COR-L47 (cell line): ENCODE measurements at regions not wholly inside any gene's neighbourhood (a gene's known extent, or its start where the extent isn't known, plus 50 kb on each side); places are given as distances from the start of the nearest gene placed in this dataset.

Experiments used
- DNase-seq: peaks from one replicate; lab custom pipeline; 2025; lab: John Stamatoyannopoulos, UW

DNA sequence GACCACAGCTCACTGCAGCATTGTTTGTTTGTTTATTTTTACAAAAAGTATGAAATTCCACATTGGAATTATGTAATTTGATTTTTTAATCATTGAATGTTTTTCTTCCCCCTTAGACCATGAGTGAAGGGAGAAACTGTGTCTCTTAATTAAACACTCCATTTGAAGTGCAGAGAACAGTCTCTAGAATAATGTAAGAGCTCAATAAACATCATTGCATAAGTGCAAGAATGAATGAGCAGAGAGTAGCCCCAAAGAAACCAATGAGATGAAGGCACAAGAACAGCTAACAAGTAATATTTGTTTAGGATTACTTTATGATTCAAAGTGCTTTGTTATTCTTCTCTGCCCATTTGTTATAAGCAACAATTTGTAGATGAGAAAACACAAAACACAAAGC lies 921.3 kb upstream of the LCORL start:
- DNase-seq: no peak

DNA sequence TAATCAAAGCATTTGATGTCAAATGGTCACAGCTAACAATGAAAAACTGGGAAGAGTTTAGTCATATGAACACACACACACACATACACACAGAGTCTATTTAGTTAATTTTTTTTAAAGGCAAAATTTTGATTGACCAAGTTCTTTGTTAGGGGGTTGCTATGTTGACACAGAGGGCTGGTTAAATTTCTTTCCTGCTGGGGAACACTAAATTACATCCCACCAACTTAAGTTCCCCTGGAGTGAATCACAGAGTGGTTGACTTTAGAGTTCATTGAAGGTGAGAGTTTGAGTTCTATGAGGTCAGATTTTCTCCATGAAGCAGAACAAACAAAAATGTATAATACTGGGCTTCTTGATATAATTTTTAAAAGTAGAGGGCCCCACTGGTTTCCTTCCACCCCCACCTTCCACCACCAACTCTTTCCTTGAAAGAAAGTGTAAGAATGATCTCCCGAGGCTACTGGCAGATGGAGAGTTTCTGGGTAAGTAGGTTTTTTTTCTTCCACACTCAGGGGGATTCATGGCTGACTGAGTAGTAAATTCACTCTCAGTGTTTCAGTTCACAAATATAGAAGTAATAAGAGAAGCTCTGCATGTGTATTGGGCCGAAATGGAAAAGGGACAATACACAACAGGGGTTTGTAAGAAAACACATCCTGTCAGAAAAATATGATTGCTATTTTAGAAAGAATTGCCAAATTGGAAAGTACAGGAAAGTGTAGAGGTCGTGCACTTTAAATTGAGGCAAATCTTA lies 917.0 kb upstream of the LCORL start:
- DNase-seq: peak; percentile 24

DNA sequence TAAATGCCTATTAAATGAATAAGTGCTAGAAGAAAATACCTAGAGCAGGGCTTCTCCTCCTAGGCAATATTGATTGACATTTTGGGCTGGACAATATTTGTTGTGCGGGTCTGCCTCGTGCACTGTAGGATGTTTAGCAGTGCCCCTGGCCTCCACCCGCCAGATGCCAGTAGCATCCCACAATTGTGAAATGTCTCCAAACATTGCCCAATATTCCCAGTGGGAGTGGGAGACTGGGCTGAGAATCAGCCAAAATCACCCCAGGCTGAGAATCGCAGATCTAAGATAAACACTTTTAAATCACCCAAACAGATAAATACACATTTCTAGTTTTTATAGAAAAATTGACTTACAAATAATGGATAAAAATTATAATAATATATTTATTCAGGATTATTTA lies 916.2 kb upstream of the LCORL start:
- DNase-seq: no peak

DNA sequence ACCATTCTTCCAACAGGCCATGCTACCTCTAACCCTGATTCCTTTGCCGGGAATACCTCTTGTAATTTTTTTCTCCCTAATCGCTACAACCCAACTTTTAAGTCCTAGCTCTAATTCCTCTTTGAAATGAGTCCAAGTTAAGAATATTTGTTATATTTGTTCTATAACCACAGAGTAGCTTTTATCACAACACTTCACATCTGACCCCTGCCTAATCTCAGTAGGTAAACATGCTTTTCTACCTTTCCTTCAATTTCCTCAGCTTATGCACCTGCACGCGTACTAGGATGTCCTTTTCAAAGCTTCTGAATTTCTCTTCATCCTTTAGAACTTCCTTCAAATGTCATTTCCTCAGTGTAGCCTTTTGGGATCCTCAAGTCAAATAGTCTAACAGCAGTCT lies 915.5 kb upstream of the LCORL start:
- no peak for DNase-seq

DNA sequence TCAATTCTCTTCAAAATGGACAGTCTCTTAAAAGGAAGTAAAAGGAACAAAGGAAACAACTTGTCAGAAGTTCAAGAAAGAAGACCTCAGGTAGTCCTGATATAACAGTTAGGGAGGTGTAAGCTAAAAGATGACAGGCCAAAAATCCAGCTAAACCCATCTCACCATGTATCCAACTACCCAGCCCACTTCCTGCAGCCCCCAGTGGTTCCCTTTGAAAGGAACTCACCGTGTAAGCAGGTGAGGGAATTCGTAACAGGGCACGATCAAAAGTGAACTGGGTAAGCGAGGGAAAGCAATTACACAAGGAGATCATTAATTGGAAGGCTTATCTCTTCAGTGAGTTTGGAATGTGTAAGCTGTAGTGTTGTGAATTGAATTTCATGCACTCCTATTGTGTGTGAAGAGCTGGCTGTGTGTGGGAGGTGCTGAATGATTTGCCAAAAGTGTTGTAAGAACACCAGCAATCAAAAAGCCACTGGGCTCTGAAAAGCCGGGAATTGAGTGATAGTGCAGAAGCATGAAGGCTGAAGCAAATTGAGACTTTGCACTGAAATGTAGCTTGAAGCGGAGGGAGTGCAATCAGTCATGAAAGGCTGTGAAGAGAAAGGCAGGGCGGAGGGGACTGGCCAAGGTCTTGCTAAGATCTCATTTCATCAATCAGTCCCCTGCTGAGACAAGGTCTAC lies 914.2 kb upstream of the LCORL start:
- DNase-seq: no peak

DNA sequence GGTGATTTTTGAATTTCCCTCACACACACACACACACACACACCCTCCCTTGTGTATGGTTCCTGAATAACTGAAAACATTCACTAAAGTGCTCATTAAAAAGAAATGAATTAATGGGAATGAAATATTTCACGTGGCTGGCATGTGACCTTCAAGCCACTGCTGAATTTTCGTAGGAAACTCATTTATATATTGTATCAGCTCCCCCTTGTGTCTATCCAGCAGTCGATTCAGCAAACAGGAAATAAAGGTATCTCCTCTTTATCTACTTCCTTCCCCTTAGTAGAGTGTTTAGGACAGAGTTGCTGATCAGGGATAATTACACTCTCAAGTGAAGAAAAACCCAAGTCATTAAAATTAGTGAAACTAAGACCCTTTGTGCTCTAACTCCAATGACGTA lies 912.6 kb upstream of the LCORL start:
- DNase-seq: peak; percentile 51

DNA sequence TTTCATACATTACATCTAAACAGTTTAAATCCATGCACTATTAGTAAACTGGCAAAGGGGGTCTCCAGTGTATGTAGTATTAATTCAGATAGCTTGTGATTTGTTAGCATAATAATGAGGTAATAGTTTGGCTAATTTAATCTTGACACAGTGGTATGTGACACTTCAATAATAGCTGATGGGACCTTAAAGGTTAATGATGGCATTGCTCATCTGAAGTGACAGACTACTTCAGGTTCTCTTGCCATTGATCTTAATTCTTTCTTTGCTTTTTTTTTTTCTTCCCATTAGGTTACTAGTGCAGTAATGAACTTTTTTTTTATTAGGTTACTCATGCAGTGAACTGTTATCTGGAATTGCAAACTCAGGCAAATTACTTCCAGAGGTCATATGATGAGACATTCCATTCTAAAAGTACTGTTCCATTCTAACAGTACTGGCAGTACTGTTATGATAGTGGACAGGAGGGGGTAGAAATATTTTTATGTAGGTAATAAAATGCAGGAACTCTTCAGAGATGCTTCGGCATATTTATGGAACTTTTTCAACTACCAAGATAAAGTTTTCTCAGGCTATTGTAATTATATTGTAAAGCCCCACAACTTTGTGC lies 911.3 kb upstream of the LCORL start:
- no peak for DNase-seq

DNA sequence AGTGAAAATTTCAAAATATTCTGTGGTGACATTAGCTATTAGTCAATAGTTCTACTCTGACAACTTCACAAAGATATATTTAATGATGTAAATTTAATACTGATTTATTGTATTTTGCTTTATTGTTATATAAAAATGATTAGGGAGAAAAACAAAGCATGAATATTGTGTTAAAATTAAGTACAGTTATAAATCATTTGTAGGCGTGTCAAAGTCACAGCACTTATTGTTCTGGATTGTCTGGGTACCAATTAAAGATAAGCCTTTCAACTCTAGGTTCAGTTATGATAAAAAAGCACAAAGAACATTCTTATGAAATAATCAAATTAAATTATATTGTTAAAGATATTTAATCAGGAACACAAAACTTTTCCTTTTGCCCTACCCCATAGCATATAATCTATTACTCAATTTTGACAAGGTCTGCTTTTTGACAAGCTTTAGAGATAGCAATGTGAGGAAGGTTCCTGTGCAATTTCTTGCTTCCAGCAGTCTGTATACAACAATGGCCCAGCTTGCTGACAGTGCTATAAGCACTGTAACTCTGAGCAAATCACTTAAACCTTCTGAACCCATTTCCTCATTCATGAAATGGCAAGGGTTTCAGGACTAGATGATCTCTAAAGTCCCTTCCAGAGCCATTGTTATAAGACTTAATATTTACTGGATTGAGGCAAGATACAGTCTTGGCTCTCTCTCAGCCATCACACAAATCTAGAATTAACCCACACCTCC lies 910.3 kb upstream of the LCORL start:
- DNase-seq: no peak

DNA sequence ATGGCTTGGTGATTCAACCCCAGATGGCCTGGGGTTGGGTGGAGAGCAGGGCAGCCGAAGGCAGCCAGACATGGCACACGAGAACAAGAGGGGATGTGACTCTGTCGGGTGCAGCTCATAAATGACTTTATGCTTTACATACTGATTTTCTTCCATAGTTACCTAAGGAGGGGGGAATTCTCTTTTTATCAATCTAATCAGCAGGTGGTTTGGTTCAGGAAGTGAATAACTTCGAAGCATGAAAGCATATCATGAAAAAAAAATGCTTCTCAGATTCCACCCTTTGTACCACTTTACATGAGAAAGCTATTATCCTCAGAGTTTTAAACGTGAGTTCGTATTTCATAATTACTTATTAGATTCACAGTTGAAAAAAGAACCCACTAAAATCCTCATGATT lies 908.9 kb upstream of the LCORL start:
- DNase-seq: no peak

DNA sequence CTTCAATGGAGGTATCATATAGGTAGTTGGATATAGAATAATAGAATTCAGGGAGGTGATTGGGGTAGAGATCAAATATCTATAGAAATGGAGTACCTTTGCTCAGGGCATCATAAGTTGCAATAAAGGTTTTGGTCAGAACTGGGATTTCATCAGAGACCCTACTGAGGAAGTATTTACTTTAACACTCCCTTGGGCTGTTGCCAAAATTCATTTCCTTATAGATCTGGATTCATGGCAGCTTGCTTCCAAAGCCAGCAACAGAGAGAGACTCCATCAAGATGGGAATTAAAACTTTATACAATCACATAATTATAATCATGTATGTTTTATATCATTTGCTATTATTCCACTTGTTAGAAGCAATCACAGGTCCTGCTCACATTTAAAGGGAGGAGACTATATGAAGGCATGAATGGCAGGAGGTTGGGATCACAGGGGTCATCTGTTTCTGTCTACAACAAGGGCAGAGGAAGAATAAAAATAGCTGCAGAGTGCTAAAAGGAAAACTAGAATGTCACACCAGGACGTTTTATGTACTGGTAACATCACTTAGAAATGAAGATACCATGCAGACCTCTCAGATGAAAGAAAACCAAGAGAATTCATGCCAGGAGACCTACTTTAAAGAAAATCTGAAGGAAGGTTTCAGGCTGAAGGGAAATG lies 902.1 kb upstream of the LCORL start:
- peak; percentile 4 for DNase-seq

DNA sequence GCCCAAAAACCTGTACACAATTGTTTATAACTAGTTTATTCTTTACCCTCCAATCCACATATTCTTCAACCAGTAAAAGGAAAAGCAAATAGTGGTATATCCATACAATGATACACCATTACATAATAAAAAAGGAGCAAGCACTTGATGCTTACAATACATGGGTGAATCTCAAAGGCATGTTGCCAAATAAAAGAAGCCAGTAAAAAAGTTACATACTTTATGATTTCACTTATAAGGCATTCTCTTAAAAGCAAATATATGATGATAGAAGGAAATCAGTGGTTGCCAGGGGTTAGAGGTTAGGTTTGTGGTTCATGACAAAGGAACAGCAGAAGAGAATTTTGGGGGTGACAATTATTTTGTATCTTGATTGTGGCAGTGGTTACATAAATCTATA lies 896.1 kb upstream of the LCORL start:
- DNase-seq: no peak

DNA sequence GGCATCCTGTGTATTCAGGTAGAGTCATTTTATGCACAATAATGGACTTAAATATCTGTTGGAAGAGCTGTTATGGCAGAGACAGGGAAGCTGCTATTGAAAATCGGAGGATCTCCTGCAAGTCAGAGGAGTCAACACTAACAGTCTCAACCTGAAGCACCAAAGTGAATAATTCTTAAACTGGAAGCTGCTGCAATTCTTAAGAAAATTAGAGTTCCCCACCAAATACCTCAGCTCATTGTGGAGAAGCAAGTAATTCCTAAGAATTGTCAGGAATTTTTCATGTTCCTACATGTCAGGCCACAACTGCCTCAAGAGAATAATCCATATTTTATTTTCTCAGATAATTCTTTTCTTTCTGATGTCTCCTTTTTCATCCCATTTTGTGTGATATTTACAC lies 892.6 kb upstream of the LCORL start:
- DNase-seq: no peak

DNA sequence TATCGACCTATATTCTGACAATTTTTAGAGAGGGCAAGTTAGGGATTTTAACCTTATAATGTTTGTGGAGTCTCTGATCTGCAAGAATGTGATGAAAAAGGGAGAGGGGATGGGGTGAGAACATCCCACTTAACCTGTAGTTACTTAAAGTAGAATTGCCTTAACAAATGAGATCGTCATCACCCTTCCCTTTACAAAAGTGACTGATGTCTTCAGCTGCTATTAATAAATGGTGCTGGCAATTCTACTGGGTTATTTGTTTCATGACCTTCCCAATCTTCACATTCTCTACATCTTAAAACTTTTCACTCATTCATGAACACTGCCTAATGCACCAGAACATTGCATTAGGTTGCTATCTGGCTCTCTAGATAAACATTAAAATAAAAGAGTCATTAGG lies 873.4 kb upstream of the LCORL start:
- no peak for DNase-seq

DNA sequence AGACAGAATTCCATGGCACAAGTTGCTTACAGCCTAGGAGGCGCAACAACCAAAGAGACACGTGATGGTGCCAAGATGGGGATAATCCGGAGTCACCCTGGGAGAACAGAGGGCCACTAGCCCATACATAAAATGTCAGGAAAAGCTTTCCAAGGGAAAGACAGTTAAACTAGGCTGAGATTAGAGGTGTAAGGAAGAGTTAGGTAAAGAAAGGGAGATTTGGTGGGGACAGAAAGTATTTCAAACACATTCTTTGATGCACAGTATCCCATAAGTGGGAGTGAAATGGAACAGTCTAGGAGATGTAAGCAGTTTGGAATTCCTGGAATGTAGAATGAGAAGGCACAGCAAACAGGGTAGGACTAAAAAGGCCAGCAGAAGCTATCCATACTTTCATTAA lies 860.9 kb upstream of the LCORL start:
- DNase-seq: no peak

DNA sequence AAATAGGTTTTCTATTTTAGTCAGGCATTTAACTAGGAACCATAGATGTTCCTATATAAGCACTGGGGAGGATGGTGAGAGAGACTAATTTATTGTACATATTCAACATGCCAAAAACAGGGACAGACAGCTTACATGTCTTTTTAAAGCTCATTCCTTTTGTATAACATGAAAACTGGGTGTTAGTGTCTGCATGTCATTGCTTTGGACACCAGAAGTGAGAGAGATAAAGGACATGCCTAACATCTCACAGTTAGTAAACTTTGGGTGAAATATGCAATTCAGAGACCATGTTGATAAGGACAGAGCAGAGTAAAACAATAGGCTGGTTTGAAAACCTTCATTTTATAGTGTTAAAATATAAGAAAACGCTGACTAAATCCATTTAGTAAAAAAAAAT lies 860.0 kb upstream of the LCORL start:
- DNase-seq: no peak

DNA sequence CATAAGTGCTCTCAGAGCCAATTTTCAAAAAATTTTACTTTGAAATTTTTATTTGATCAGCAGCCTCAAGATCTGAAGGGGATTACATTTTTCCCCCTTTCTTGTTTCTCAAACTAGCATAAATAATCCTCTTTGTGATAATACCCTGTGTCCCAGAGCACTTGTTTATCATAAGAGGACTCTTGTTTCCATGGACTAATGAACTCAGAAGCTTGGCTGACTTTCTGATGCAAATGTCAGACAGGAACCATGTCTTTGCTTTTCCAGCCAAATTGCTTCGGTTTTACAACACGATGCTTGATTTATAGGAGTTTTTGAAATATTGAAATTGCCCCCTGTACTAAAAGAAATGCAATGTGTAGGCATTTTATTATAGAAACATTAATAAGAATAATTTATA lies 859.3 kb upstream of the LCORL start:
- DNase-seq: no peak

DNA sequence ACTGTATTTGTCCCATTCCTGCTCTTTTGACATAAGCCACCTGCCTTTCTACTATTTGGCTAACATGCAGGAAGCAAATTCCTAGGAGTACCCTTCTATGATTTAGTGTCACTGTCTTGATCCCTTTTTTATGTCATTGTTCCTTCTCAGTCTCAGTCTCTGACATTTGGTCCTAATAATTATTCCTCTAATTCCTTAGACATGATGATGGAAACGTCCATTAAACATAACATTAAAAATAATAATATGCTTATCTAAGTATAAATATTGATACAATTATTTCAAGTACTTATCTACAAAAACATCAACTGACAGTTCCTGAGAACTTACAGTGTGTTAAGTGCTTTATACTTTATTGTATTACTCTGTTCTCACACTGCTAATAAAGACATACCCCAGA lies 857.0 kb upstream of the LCORL start:
- DNase-seq: no peak

DNA sequence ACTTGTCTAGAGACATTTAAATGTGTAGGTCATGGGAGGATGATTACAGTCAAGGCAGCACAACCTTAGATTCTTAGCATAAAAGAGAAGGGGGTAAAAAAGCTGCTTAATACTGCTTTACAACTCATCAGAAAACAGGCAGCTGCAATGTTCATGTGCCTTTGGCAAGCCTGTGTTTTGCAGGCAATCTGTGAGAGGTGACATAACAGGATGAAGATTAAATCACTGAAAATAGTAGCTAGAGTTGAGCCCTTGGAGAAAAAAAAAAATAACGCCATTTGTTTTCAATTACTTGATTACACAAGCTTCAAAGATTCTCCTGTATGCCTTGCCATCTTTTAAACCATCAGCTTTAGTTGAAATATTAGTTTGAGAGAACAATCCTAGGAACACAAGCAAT lies 847.6 kb upstream of the LCORL start:
- DNase-seq: no peak

DNA sequence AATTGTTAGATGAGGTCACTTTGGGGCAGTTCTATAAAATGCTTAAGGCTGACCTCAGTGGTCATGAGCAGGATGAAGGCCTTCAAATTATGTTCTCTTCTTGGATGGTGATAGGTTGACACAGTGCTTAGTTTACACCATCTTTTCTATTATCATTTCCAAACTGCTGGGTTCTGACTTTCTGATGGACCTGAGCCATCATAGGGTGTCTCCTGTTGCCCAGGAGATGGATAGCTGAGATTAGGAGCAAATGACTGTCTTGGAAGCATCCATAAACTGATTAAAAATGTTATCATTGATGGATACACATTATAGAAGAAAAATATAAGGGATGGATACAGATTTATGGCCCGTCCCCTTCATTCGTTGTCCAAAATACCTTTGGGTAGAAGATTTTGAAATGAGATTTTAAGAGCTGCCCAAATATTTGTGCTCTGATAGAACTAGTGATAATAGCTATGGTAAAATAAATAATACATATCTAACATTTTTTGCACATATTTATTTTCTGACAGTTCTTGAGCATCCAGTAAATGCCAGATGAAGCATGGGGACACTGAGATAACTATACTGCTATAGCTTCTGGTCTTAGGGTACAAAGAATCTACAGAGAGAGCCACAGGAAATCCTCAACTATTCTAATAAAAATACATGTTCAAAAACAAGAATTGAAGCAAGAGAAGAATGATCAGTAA lies 839.4 kb upstream of the LCORL start:
- no peak for DNase-seq

DNA sequence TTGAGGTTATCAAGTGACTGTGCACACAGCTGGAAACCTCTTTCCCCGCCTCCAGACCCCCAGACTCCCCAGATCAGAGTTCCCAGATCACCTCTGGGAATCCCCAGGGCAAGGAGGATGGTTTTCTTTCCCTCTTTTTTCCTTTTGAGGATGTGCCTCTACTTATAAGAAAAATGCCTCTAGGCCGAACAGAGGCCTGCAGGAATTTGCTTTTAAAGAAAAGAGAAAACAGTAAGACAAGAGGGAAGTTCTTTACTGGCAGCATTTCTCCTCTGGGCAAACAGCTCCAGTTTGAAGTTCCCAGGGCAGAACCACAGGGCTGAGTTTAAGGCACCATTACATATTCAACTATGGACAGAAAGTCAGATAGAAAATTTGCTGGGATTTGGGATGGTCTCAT lies 837.9 kb upstream of the LCORL start:
- no peak for DNase-seq

DNA sequence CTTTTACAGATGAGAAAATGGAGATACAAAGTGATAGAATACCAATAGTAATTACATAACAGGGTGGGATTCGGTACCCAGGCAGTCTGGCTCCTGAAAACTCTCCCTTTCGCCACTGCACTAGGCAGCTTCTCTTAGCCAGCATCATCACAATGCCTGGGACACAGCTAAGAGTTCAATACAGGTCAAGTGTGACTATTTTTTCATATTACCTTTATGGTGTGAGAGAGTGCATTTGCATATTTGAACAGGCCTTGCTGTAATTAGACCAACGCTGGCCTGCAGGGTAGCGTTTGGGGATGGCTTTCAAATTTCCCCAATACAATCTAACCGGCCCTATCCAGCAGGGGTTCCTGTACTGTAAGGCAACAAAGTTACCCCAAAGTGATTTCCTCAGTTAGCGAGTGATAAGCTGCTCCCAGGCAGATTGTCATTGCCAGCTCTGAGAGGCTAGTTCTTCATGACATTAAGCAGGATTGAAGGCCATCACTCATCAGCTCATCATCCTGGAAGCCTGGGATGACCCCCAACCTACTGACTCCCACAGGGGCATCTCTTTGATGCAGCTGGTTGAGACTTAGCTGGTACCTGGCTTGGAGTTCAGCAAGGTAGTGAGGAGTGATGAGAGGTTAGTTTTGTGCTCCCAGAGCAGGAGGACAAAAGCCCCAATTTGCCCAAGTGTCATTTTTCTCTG lies 836.8 kb upstream of the LCORL start:
- DNase-seq: no peak
